GM12865 (cell line): ENCODE measurements at regions not wholly inside any gene's neighbourhood (a gene's known extent, or its start where the extent isn't known, plus 50 kb on each side); places are given as distances from the start of the nearest gene placed in this dataset.

Experiments used
- DNase-seq: peaks from one replicate; pipeline ENCODE4 v3.0.0; 2010; ENCODE audit warnings: low read depth
- H3K4me3 ChIP-seq: 2 replicates; pipeline ENCODE4 v1.5.1; 2011; ENCODE audit warnings: mild to moderate bottlenecking, low read depth, low read length, control low read depth
- TF ChIP-seq, protein P1 (sequence below): IDR thresholded peaks from 2 replicates; pipeline ENCODE4 v1.5.1; 2011; ENCODE audit warnings: low read length, control low read depth, low read depth, inconsistent platforms; ENCODE audit not compliant: insufficient read depth; ENCODE audit errors: missing control alignments

DNA sequence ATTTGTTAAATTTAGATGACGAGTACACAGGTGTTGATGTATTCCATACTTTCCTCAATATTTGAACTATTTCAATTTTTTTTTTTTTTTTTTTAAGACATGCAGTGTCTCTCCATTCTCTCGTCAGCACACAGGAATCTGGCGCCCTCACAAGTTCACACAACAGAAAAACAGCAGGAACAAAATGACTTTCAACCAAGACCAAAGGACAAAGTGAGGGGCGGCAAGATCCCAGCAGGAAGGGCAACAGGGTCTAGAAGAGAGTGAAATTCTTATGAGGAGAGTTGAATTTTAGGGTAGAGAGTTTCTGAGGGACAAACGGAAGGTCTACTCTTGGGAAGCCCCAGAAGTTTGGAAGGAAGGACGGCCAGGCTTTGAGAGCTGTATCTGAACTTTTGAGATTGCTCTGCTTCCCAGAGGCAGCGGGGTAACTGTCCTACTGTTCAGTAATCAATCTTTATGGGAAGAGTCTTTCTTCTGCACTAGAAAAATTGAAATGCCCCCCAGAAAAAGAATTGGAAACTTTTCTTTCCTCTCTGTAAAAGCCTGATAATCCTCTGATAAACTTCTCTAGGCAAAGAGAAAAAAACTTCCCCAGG lies 760.2 kb downstream of the RAB28 start:
- H3K4me3 ChIP-seq = no peak overlapping the region
- TF ChIP-seq, protein P1, sequence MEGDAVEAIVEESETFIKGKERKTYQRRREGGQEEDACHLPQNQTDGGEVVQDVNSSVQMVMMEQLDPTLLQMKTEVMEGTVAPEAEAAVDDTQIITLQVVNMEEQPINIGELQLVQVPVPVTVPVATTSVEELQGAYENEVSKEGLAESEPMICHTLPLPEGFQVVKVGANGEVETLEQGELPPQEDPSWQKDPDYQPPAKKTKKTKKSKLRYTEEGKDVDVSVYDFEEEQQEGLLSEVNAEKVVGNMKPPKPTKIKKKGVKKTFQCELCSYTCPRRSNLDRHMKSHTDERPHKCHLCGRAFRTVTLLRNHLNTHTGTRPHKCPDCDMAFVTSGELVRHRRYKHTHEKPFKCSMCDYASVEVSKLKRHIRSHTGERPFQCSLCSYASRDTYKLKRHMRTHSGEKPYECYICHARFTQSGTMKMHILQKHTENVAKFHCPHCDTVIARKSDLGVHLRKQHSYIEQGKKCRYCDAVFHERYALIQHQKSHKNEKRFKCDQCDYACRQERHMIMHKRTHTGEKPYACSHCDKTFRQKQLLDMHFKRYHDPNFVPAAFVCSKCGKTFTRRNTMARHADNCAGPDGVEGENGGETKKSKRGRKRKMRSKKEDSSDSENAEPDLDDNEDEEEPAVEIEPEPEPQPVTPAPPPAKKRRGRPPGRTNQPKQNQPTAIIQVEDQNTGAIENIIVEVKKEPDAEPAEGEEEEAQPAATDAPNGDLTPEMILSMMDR = no peak
- no peak for DNase-seq

DNA sequence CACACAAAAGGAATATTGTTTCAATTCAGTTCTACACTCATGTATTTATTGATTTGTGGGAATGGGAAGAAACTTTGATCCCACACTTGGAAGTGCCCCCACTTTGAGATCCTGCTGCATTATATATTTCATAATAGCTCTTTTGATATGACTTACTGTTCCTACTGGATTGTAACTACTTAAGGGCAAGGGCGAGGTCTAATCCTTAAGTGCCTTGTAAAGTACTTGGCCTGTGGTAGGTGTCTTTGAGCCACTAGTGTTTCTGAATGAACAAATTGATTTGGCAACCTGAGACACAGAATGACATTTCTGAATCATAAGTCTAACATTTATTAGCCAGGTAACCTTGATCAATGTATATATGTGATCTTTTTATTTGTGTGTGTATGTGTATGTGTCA lies 767.2 kb downstream of the RAB28 start:
- TF ChIP-seq, protein P1 = no peak
- DNase-seq = no peak
- H3K4me3 ChIP-seq = no peak overlapping the region

DNA sequence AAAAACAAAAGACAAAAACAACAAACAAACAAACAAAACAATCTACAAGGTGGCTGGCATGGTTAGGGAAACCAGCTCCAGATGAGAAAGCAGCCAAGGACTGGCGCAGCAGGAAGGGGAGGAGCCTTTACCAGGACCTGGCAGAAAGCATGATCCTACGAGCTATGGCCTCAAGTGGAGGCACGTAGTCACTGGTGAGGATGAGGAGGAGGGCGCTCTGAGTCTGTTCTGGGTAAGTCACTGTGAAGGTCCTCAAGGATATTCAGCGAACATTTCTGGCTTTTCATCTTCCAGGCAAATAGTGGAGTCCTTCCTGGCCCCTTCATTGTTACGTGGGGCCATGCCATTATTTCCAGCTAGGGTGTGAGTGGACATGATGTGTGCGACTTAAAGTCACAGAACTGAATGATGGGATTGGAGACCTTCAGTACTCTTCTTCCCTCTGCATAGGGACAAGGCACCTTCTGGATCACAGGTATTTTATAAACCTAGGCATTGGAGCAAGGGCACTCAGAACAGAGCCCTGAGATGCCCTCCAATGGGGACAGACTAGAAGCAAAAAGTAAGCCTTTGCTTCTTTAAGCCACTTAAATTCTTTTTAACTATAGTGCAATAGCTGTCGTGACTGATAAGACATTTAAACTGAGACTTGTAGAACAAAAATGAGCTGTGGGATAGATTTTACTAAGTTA lies 771.3 kb downstream of the RAB28 start:
- no peak overlapping the region for H3K4me3 ChIP-seq
- TF ChIP-seq, protein P1 = no peak
- DNase-seq = no peak

DNA sequence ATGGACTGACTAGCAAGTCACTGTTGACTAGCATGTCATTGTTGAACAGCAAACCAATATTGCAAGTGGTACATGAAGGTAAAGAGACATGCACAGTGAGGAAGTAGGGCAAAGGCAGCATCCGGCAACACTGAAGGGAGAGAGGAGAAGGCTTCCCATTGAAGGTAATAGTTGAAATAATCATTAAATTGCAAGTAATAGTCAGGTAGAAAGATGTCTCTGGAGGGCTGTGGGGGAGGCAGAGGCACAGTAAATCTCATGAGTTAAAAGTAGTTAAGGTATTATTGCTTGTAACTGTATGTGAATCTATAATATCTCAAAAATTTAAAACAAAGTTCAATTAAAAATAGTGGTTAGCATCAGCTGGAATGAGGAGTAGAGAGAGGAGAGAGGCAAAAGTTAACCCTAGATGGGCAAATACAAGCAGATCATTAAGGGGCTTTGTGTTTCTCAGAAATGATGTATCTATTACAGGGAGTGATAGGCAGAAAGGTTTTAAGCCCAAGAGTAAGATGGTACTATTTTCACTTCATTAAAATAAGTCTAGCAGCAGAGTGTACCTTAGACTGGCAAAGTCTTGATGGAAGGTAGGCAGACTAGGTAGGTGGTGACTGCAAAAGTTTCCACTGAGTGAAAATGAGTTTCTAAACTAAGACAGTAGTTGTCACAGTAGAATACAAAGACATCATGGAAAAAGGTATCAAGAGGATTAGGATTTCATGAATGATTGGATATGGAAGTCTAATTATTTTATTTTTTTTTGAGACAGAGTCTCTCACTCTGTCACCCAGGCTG lies 776.6 kb downstream of the RAB28 start:
- H3K4me3 ChIP-seq = no peak overlapping the region
- TF ChIP-seq, protein P1 = no peak
- no peak for DNase-seq

DNA sequence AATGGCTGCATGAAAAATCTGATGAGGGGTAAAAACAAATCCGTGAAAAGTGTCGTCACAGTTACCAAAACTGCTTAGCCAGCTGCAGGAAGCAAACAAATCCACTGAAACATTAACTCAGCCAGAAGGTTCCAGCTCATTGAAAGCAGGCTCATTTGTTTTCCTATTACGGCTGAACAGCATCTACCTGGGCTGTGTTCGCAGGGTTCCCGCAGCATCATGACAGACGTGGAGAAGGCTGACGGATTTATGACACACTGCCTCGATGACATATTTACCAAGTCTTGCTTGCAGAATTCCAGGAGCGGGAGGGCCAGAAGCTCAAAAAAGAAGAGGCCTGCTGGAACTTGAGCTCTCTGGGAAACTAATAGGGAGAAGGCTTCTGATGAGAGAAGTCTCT lies 781.1 kb downstream of the RAB28 start:
- TF ChIP-seq, protein P1 = no peak
- no peak for DNase-seq
- H3K4me3 ChIP-seq = no peak overlapping the region

DNA sequence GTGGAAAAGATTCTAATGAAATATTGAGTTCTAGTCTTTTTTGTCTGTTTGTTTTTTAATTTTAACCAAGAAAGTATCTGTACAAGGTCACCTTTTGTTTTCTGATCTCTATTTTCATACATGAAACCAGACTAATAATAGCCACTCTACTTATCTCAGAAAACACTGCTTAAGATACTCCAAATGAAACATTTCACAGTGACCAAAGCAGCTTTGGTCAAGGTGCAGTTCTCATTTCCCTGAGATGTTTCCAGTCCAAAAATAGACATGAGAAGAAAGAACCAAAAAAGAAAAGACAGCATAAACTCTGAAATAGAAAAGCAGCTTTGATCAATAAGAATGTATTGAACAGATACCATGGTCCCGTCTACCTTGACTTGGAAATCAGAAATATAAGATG lies 782.8 kb downstream of the RAB28 start:
- DNase-seq = peak; percentile 39
- H3K4me3 ChIP-seq = no peak overlapping the region
- TF ChIP-seq, protein P1 = no peak

DNA sequence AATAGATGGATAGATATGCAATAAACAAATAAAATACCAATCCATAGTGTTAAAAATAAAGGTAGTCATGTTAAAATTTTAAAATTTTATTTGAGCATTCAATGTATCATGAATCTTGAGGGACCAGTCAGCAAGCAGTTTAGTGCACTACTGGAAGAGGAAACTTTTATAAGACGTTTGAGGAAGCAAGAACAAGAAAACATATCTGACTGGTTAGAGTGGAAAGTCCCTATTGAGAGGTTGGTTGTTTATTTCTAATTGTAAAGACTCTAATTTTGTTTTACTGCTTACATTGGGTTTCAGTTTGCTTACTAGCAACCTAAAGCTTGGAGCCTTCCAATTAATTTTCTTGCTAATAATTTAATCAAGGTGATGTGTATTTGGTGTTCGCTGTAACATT lies 786.2 kb downstream of the RAB28 start:
- TF ChIP-seq, protein P1 = no peak
- H3K4me3 ChIP-seq = no peak overlapping the region
- DNase-seq = peak; percentile 35
